DND-41 (cell line): ENCODE measurements at regions not wholly inside any gene's neighbourhood (a gene's known extent, or its start where the extent isn't known, plus 50 kb on each side); places are given as distances from the start of the nearest gene placed in this dataset.

Experiments used
- ATAC-seq: fragments of 200-7000 bp; cut with Tn5 transposase; 3 replicates; pipeline ENCODE4 v1.9.1; 2021; ENCODE audit warnings: low read depth; ENCODE audit not compliant: insufficient read depth
- DNase-seq: peaks from one replicate; pipeline ENCODE4 v3.0.0-alpha.2; 2020
- H2AFZ ChIP-seq: 2 replicates; pipeline ENCODE4 v1.6.0; 2012; ENCODE audit warnings: low read depth, low read length
- H3K27ac ChIP-seq: 2 replicates; pipeline ENCODE4 v1.5.1; 2012; ENCODE audit warnings: low read length, inconsistent platforms
- H3K27me3 ChIP-seq: fragments of 200-600 bp; sonication (generic); 2 replicates; pipeline ENCODE4 v1.6.0; 2012; ENCODE audit warnings: low read length, mild to moderate bottlenecking, inconsistent platforms; ENCODE audit not compliant: insufficient read depth, poor library complexity
- H3K36me3 ChIP-seq: 2 replicates; pipeline ENCODE4 v1.5.1; 2012; ENCODE audit warnings: low read length, inconsistent platforms; ENCODE audit not compliant: insufficient read depth
- H3K4me1 ChIP-seq: 2 replicates; pipeline ENCODE4 v1.5.1; 2012; ENCODE audit warnings: mild to moderate bottlenecking, low read length; ENCODE audit not compliant: insufficient read depth
- H3K4me2 ChIP-seq: 2 replicates; pipeline ENCODE4 v1.6.0; 2012; ENCODE audit warnings: mild to moderate bottlenecking, moderate library complexity, low read length, inconsistent platforms; ENCODE audit not compliant: insufficient read depth
- H3K4me3 ChIP-seq, 2 experiments: fragments of 200-600 bp in 1 of 2; shearing (Covaris generic) in 1 of 2; 2 replicates each; pipeline ENCODE4 v1.5.1; 2012 to 2016; ENCODE audit warnings: inconsistent platforms in 2 of 2, low read length in 2 of 2, mild to moderate bottlenecking in 2 of 2, low read depth in 1 of 2, moderate library complexity in 1 of 2
- H3K79me2 ChIP-seq: 2 replicates; pipeline ENCODE4 v1.6.0; 2012; ENCODE audit warnings: low read length, inconsistent platforms; ENCODE audit not compliant: insufficient read depth
- H3K9ac ChIP-seq: 2 replicates; pipeline ENCODE4 v1.6.0; 2012; ENCODE audit warnings: low read depth, mild to moderate bottlenecking, inconsistent platforms, low read length, moderate library complexity
- H3K9me3 ChIP-seq: 2 replicates; pipeline ENCODE4 v1.5.1; 2012; ENCODE audit warnings: low read length, moderate library complexity, mild to moderate bottlenecking, inconsistent platforms; ENCODE audit not compliant: insufficient read depth, severe bottlenecking
- H4K20me1 ChIP-seq: 2 replicates; pipeline ENCODE4 v1.6.0; 2012; ENCODE audit warnings: low read length; ENCODE audit not compliant: insufficient read depth
- CTCF ChIP-seq: IDR thresholded peaks from 2 replicates; pipeline ENCODE4 v1.5.1; 2012; ENCODE audit warnings: borderline replicate concordance, low read length, moderate library complexity, mild to moderate bottlenecking; ENCODE audit not compliant: poor library complexity, severe bottlenecking; ENCODE audit errors: extremely low read depth
- EZH2 ChIP-seq: IDR thresholded peaks from 3 replicates; pipeline ENCODE4 v1.6.1; 2012; ENCODE audit warnings: borderline replicate concordance, low read depth, mild to moderate bottlenecking, moderate library complexity, low read length, inconsistent platforms; ENCODE audit not compliant: severe bottlenecking

DNA sequence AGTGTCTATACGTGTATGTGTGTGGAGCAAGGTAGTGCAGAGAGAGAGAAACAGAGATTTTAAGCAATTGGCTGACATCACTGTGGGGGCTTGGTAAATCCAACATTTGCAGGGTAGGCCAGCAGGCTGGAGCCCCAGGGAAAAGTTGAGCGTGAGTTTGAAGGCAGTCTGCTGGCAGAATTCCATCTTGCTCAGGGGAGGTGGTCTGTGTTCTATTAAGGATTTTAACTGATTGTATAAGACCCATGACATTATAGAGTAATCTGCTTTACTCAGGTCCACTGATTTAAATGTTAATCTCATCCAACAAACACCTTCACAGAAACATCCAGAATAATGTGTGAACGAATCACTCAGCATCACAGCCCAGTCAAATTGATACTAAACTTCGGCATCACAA is 912.9 kb downstream of the GRM8 start:
- no peaks in the 10 kb centered on the region for H4K20me1 ChIP-seq
- DNase-seq: no peak
- no peaks in the 10 kb centered on the region for H3K4me1 ChIP-seq
- TF ChIP-seq CTCF (no peak), EZH2 (no peak)
- no peak overlapping the region for H3K4me3 ChIP-seq
- no peak overlapping the region for H3K9ac ChIP-seq
- no peak overlapping the region for H3K27ac ChIP-seq
- no peaks in the 10 kb centered on the region for H3K27me3 ChIP-seq
- H2AFZ ChIP-seq: no peak overlapping the region
- no peaks in the 10 kb centered on the region for H3K9me3 ChIP-seq
- no peaks in the 10 kb centered on the region for H3K36me3 ChIP-seq
- no peak overlapping the region for H3K4me2 ChIP-seq
- ATAC-seq: no peak
- H3K79me2 ChIP-seq: no peaks in the 10 kb centered on the region

DNA sequence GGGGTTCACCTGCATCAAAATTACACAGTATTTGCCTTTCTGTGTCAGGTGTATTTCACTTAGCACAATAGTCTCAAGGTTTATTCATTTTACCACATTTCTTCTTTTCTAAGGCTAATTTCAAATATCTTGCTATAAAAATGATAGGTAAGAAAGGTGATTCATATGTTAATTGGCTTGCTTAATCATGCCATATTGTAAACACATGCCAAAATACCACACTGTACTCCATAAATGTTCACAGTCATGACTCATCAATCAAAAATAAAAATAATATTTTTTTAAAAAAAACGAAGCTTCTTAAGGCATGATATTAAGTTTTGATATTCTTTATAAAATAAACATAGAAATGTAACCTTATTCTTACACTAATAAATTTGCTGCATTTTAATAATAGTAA is 947.1 kb downstream of the GRM8 start:
- no peaks in the 10 kb centered on the region for H3K36me3 ChIP-seq
- H3K27me3 ChIP-seq: no peaks in the 10 kb centered on the region
- TF ChIP-seq CTCF: no peak
- TF ChIP-seq EZH2: no peak
- no peak overlapping the region for H3K9ac ChIP-seq
- H2AFZ ChIP-seq: no peak overlapping the region
- ATAC-seq (no peak), DNase-seq (no peak)
- no peak overlapping the region for H3K4me2 ChIP-seq
- H3K4me1 ChIP-seq: no peaks in the 10 kb centered on the region
- no peaks in the 10 kb centered on the region for H3K9me3 ChIP-seq
- H3K4me3 ChIP-seq: no peak overlapping the region
- H4K20me1 ChIP-seq: no peaks in the 10 kb centered on the region
- H3K79me2 ChIP-seq: no peaks in the 10 kb centered on the region
- H3K27ac ChIP-seq: no peak overlapping the region

- no peak overlapping the region for H3K27ac ChIP-seq
- H3K9me3 ChIP-seq: no peaks in the 10 kb centered on the region
- H3K9ac ChIP-seq: no peak overlapping the region
- no peak overlapping the region for H2AFZ ChIP-seq
- no peaks in the 10 kb centered on the region for H3K79me2 ChIP-seq
- TF ChIP-seq EZH2: no peak
- TF ChIP-seq CTCF: no peak
- no peaks in the 10 kb centered on the region for H3K27me3 ChIP-seq
- H3K4me2 ChIP-seq: no peak overlapping the region
- DNase-seq (no peak), ATAC-seq (no peak)
- no peak overlapping the region for H3K4me3 ChIP-seq
- no peaks in the 10 kb centered on the region for H3K36me3 ChIP-seq
- no peaks in the 10 kb centered on the region for H3K4me1 ChIP-seq
- H4K20me1 ChIP-seq: no peaks in the 10 kb centered on the region
Measured at GRCh38 chr7:126303926-126304325, 948.8 kb downstream of the GRM8 start.

DNA sequence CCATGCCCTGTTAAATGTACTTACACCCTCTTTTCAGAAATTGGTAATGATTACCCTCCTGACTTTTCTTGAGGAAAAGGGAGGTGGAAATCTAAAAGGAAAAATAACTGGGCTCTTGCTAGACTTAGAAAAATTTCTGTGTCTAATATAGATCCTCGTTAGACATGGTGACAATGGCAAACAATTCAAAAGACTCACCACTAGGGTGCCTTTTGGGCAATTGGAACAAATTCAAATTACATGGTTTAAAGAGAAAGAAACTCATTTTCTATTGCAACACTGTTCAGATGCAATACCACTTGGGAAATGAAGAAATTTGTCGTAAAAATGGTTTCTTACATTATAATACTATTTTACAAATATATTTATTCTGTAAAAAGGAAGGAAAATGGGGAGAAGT is 950.1 kb downstream of the GRM8 start:
- Histone ChIP-seq H4K20me1 (no peaks in the 10 kb centered on the region), H3K36me3 (no peaks in the 10 kb centered on the region), H3K4me2 (no peak overlapping the region), H3K79me2 (no peaks in the 10 kb centered on the region), H3K27me3 (no peaks in the 10 kb centered on the region), H3K27ac (no peak overlapping the region), H3K9ac (no peak overlapping the region), H2AFZ (no peak overlapping the region), H3K9me3 (no peaks in the 10 kb centered on the region), H3K4me3 (no peak overlapping the region), H3K4me1 (no peaks in the 10 kb centered on the region)
- ATAC-seq: no peak
- DNase-seq: no peak
- peak; percentile 6 for TF ChIP-seq CTCF
- no peak for TF ChIP-seq EZH2
